ENCODE measurements at regions not wholly inside any gene's neighbourhood (a gene's known extent, or its start where the extent isn't known, plus 50 kb on each side); places are given as distances from the start of the nearest gene placed in this dataset.

DNA sequence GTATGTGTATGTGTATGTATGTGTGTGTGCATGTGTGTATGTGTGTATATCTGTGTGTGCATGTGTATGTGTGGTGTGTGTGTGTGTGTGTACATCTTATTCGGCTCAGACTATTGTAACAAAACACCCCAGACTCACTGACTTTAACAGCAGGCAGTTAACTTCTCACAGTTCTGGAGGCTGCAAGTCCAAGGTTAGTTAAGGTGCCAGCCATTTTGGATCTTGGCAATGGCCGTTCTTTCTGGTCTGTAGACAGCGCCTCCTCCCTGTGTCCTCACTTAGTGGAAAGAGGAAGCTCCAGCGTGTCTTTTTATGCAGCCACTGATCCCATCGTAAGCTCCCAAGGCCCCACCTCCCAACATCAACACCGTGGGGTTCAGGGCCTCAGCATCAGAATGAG is 128.3 kb upstream of the THBS2 start:
- TF ChIP-seq, protein P1, sequence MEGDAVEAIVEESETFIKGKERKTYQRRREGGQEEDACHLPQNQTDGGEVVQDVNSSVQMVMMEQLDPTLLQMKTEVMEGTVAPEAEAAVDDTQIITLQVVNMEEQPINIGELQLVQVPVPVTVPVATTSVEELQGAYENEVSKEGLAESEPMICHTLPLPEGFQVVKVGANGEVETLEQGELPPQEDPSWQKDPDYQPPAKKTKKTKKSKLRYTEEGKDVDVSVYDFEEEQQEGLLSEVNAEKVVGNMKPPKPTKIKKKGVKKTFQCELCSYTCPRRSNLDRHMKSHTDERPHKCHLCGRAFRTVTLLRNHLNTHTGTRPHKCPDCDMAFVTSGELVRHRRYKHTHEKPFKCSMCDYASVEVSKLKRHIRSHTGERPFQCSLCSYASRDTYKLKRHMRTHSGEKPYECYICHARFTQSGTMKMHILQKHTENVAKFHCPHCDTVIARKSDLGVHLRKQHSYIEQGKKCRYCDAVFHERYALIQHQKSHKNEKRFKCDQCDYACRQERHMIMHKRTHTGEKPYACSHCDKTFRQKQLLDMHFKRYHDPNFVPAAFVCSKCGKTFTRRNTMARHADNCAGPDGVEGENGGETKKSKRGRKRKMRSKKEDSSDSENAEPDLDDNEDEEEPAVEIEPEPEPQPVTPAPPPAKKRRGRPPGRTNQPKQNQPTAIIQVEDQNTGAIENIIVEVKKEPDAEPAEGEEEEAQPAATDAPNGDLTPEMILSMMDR (IDR thresholded peaks at IDR 0.05; ENCODE audit: borderline replicate concordance, extremely low read depth, low read length, poor library complexity, severe bottlenecking): no peak
- no peak for TF ChIP-seq EZH2 (IDR thresholded peaks at IDR 0.05; ENCODE audit: borderline replicate concordance, low read depth, low read length, severe bottlenecking)
